SK-N-SH (cell line): ENCODE measurements at regions not wholly inside any gene's neighbourhood (a gene's known extent, or its start where the extent isn't known, plus 50 kb on each side); places are given as distances from the start of the nearest gene placed in this dataset.

ENCODE experiments used
- CTCF ChIA-PET: fragments of 300-600, 350-600 bp; formaldehyde crosslinking; extraction: SDS; loops from one replicate; lab custom pipeline; 2021; lab: Yijun Ruan, JAX
- POLR2A ChIA-PET: fragments of 350-600 bp; sonication (Branson Sonifier 250); formaldehyde crosslinking; extraction: SDS; loops from one replicate; lab custom pipeline; 2020; ENCODE audit warnings: antibody characterized with exemption, inconsistent platforms; lab: Yijun Ruan, JAX
- DNase-seq: peaks from one replicate; pipeline ENCODE4 v3.0.0; 2012
- H2AFZ ChIP-seq: fragments of 200-600 bp; sonication (generic); 2 replicates; pipeline ENCODE4 v1.8.1; 2016; ENCODE audit warnings: antibody characterized with exemption, mild to moderate bottlenecking, low read depth
- H3F3A ChIP-seq: fragments of 200-600 bp; sonication (generic); replicated peaks from 2 replicates; pipeline ENCODE3; 2016; ENCODE audit warnings: antibody characterized with exemption, mild to moderate bottlenecking; ENCODE audit not compliant: insufficient read depth
- H3K27ac ChIP-seq, 2 experiments: fragments of 200-500 bp in 1 of 2; fragments of 200-600 bp in 1 of 2; sonication (Bioruptor generic) in 1 of 2; sonication (generic), shearing (Covaris generic) in 1 of 2; 2 replicates each; pipeline versions ENCODE4 v1.5.1 to v1.6.1; 2014 to 2016; ENCODE audit warnings: low read depth in 2 of 2, inconsistent platforms in 1 of 2, low read length in 1 of 2, mild to moderate bottlenecking in 1 of 2, mixed read lengths in 1 of 2
- H3K27me3 ChIP-seq: fragments of 200-600 bp; sonication (generic), shearing (Covaris generic); 2 replicates; pipeline ENCODE4 v1.6.1; 2016; ENCODE audit warnings: mixed run types; ENCODE audit not compliant: insufficient read depth
- H3K36me3 ChIP-seq, 2 experiments: fragments of 200-500 bp in 1 of 2; fragments of 200-600 bp in 1 of 2; sonication (Bioruptor generic) in 1 of 2; sonication (generic) in 1 of 2; replicated peaks in 1 of 2; 2 replicates each; pipeline versions ENCODE3 to v1.5.1; 2014 to 2016; ENCODE audit warnings: low read length in 1 of 2, mild to moderate bottlenecking in 1 of 2; ENCODE audit not compliant: insufficient read depth in 2 of 2, control insufficient read depth in 1 of 2
- H3K4me1 ChIP-seq, 2 experiments: fragments of 200-500 bp in 1 of 2; fragments of 200-600 bp in 1 of 2; sonication (Bioruptor generic) in 1 of 2; sonication (generic), shearing (Covaris generic) in 1 of 2; 2 replicates each; pipeline versions ENCODE4 v1.5.1 to v1.6.1; 2014 to 2016; ENCODE audit warnings: low read depth in 1 of 2, low read length in 1 of 2, mixed run types in 1 of 2; ENCODE audit not compliant: insufficient read depth in 2 of 2, control insufficient read depth in 1 of 2
- H3K4me2 ChIP-seq: fragments of 200-600 bp; sonication (generic), shearing (Covaris generic); 2 replicates; pipeline ENCODE4 v1.6.1; 2017; ENCODE audit warnings: mixed run types
- H3K4me3 ChIP-seq, 2 experiments: fragments of 200-500 bp in 1 of 2; fragments of 200-600 bp in 1 of 2; sonication (Bioruptor generic) in 1 of 2; sonication (generic), shearing (Covaris generic) in 1 of 2; 2 replicates each; pipeline versions ENCODE4 v1.5.1 to v1.8.1; 2014 to 2016; ENCODE audit warnings: low read depth in 2 of 2, inconsistent platforms in 1 of 2, low read length in 1 of 2, mild to moderate bottlenecking in 1 of 2, mixed read lengths in 1 of 2, moderate library complexity in 1 of 2
- H3K79me2 ChIP-seq: fragments of 200-600 bp; sonication (generic); 2 replicates; pipeline ENCODE4 v1.8.1; 2017; ENCODE audit warnings: mild to moderate bottlenecking; ENCODE audit not compliant: insufficient read depth
- H3K9ac ChIP-seq: fragments of 200-600 bp; sonication (generic); 2 replicates; pipeline ENCODE4 v1.6.1; 2017; ENCODE audit warnings: mixed run types
- H3K9me2 ChIP-seq: fragments of 200-600 bp; sonication (generic); 2 replicates; pipeline ENCODE4 v1.6.1; 2017; ENCODE audit warnings: mixed run types
- H3K9me3 ChIP-seq: fragments of 200-600 bp; sonication (generic); 2 replicates; pipeline ENCODE4 v1.6.1; 2017; ENCODE audit warnings: mixed run types, mild to moderate bottlenecking, moderate library complexity
- H4K20me1 ChIP-seq: fragments of 200-600 bp; sonication (generic); 2 replicates; pipeline ENCODE4 v1.6.1; 2017; ENCODE audit warnings: mild to moderate bottlenecking, mixed run types; ENCODE audit not compliant: insufficient read depth
- CHD2 ChIP-seq: fragments of 150-350 bp; IDR thresholded peaks from 2 replicates; pipeline ENCODE4 v1.6.1; 2018; ENCODE audit warnings: low read length; ENCODE audit not compliant: partially characterized antibody
- CTCF ChIP-seq: fragments of 200-600 bp; sonication (generic); IDR thresholded peaks from 2 replicates; pipeline ENCODE4 v1.6.1; 2017; ENCODE audit warnings: antibody characterized with exemption, mild to moderate bottlenecking, moderate library complexity
- ELF1 ChIP-seq: IDR thresholded peaks from 2 replicates; pipeline ENCODE4 v1.4.0; 2012
- EP300 ChIP-seq, 2 experiments: IDR thresholded peaks; 2 replicates each; pipeline versions ENCODE4 v1.4.0 to v1.6.1; 2012; ENCODE audit warnings: borderline replicate concordance in 1 of 2, low read depth in 1 of 2, low read length in 1 of 2
- EZH2phosphoT487 ChIP-seq: fragments of 200-600 bp; sonication (generic); IDR thresholded peaks from 2 replicates; pipeline ENCODE4 v1.6.1; 2017; ENCODE audit warnings: low read depth, mixed run types, mild to moderate bottlenecking, antibody characterized with exemption, moderate library complexity, borderline replicate concordance
- FOSL2 ChIP-seq: IDR thresholded peaks from 2 replicates; pipeline ENCODE4 v1.4.0; 2012; ENCODE audit warnings: low read depth, mild to moderate bottlenecking, moderate library complexity, borderline replicate concordance
- FOXJ3 ChIP-seq: sonication (generic); formaldehyde crosslinking; IDR thresholded peaks from 2 replicates; pipeline ENCODE4 v1.5.1; 2020; ENCODE audit warnings: mild to moderate bottlenecking, missing genetic modification reagents
- FOXM1 ChIP-seq: IDR thresholded peaks from 2 replicates; pipeline ENCODE4 v1.4.0; 2012; ENCODE audit warnings: low read depth, mild to moderate bottlenecking
- GABPA ChIP-seq: IDR thresholded peaks from 2 replicates; pipeline ENCODE4 v1.4.0; 2012; ENCODE audit warnings: low read depth, mild to moderate bottlenecking
- GATA2 ChIP-seq: sonication (generic); formaldehyde crosslinking; IDR thresholded peaks from 2 replicates; pipeline ENCODE4 v1.5.0; 2020; ENCODE audit warnings: mild to moderate bottlenecking, missing genetic modification reagents
- IRF3 ChIP-seq: fragments of 150-350 bp; IDR thresholded peaks from 2 replicates; pipeline ENCODE4 v1.6.1; 2016; ENCODE audit warnings: mild to moderate bottlenecking, low read depth, low read length
- MEF2A ChIP-seq: IDR thresholded peaks from 2 replicates; pipeline ENCODE4 v1.4.0; 2012; ENCODE audit warnings: low read depth, borderline replicate concordance
- MXI1 ChIP-seq: IDR thresholded peaks from 2 replicates; pipeline ENCODE4 v1.6.1; 2012; ENCODE audit warnings: mild to moderate bottlenecking, low read depth, low read length, improper control_type of control experiment
- NRF1 ChIP-seq: IDR thresholded peaks from 2 replicates; pipeline ENCODE4 v1.6.1; 2012; ENCODE audit warnings: low read depth, mild to moderate bottlenecking, low read length
- POLR2AphosphoS5 ChIP-seq: IDR thresholded peaks from 2 replicates; pipeline ENCODE4 v1.6.1; 2012; ENCODE audit warnings: low read depth, low read length
- RAD21 ChIP-seq: IDR thresholded peaks from 2 replicates; pipeline ENCODE4 v1.6.1; 2012; ENCODE audit warnings: mild to moderate bottlenecking, low read length
- RCOR1 ChIP-seq: fragments of 150-350 bp; IDR thresholded peaks from 2 replicates; pipeline ENCODE4 v1.6.1; 2017; ENCODE audit warnings: antibody characterized with exemption, low read length
- RFX5 ChIP-seq: IDR thresholded peaks from 2 replicates; pipeline ENCODE4 v1.6.1; 2012; ENCODE audit warnings: mild to moderate bottlenecking, improper control_type of control experiment, low read length
- RXRA ChIP-seq: IDR thresholded peaks from 2 replicates; pipeline ENCODE4 v1.4.0; 2012; ENCODE audit warnings: low read depth, mild to moderate bottlenecking, borderline replicate concordance
- SIN3A ChIP-seq: IDR thresholded peaks from 2 replicates; pipeline ENCODE4 v1.6.1; 2012; ENCODE audit warnings: low read depth, mild to moderate bottlenecking, low read length, moderate library complexity, borderline replicate concordance
- SMC3 ChIP-seq: IDR thresholded peaks from 2 replicates; pipeline ENCODE4 v1.6.1; 2012; ENCODE audit warnings: low read depth, low read length, improper control_type of control experiment
- TCF12 ChIP-seq: IDR thresholded peaks from 2 replicates; pipeline ENCODE4 v1.4.0; 2012
- TEAD4 ChIP-seq: IDR thresholded peaks from 2 replicates; pipeline ENCODE4 v1.4.0; 2012; ENCODE audit warnings: mild to moderate bottlenecking, borderline replicate concordance; ENCODE audit not compliant: insufficient read depth
- USF2 ChIP-seq: fragments of 150-350 bp; IDR thresholded peaks from 2 replicates; pipeline ENCODE4 v1.6.1; 2017; ENCODE audit warnings: antibody characterized with exemption, low read length, low read depth, borderline replicate concordance
- YY1 ChIP-seq: IDR thresholded peaks from 2 replicates; pipeline ENCODE4 v1.4.0; 2012; ENCODE audit warnings: low read depth, mild to moderate bottlenecking
- WGBS: methylation state at CpG from one replicate; pipeline ENCODE4 v1.1.6; 2017; ENCODE audit warnings: low lambda C conversion rate; 5-methylcytosine and 5-hydroxymethylcytosine counted together

GRCh38 chr1:216924732-216925131 lies 201.5 kb upstream of the ESRRG start:
- no peak for DNase-seq
- Histone ChIP-seq H3K36me3 (no peaks in the 10 kb centered on the region), H3K79me2 (no peaks in the 10 kb centered on the region), H3K4me1 (peaks cover 0 to 10% of the 10 kb centered on the region in 2 experiments; a peak in 2 of 4 replicates), H2AFZ (no peak overlapping the region), H3K9me3 (no peaks in the 10 kb centered on the region), H3K27me3 (no peaks in the 10 kb centered on the region), H3K4me2 (no peak overlapping the region), H3K9me2 (no peaks in the 10 kb centered on the region), H3K9ac (no peak overlapping the region), H3K4me3 (no peak overlapping the region), H3K27ac (no peak overlapping the region), H4K20me1 (no peaks in the 10 kb centered on the region), H3F3A (no peaks in the 10 kb centered on the region)
- ChIA-PET POLR2A (no interaction called here), CTCF (no interaction called here)
- WGBS = 89% methylated on average over 3 of the region's 4 CpGs
- TF ChIP-seq NRF1 (no peak), ELF1 (no peak), TCF12 (no peak), RCOR1 (no peak), FOSL2 (no peak), CHD2 (no peak), POLR2AphosphoS5 (no peak), SMC3 (no peak), RXRA (no peak), USF2 (no peak), GABPA (no peak), MXI1 (no peak), CTCF (no peak), SIN3A (no peak), FOXJ3 (CRISPR knock-in tag) (no peak), MEF2A (no peak), EZH2phosphoT487 (no peak)

- Histone ChIP-seq H3K27ac (no peak overlapping the region), H3K79me2 (no peaks in the 10 kb centered on the region), H2AFZ (no peak overlapping the region), H3K4me1 (peaks cover 0 to 10% of the 10 kb centered on the region in 2 experiments; a peak in 2 of 4 replicates), H3K9me2 (no peaks in the 10 kb centered on the region), H3K9me3 (no peaks in the 10 kb centered on the region), H3K4me3 (no peak overlapping the region), H3K27me3 (no peaks in the 10 kb centered on the region), H3K9ac (no peak overlapping the region), H3F3A (no peaks in the 10 kb centered on the region), H4K20me1 (no peaks in the 10 kb centered on the region), H3K4me2 (no peak overlapping the region), H3K36me3 (no peaks in the 10 kb centered on the region)
- ChIA-PET CTCF (no interaction called here), POLR2A (no interaction called here)
- no peak for DNase-seq
- WGBS = 64% methylated on average over 5 of the region's 5 CpGs
- TF ChIP-seq RAD21 (no peak), EZH2phosphoT487 (no peak), FOSL2 (no peak), FOXJ3 (CRISPR knock-in tag) (no peak), RCOR1 (no peak), IRF3 (no peak), SMC3 (no peak), MEF2A (no peak), RFX5 (no peak), YY1 (no peak), GATA2 (CRISPR knock-in tag) (no peak), MXI1 (no peak), SIN3A (no peak), TEAD4 (no peak), GABPA (no peak), FOXM1 (no peak), EP300 (IDR thresholded peaks at IDR 0.05; ENCODE audit: borderline replicate concordance in 1 of 2, low read depth in 1 of 2, low read length in 1 of 2) (no peak), TCF12 (no peak)
These were observed 200.4 kb upstream of the ESRRG start for GRCh38 chr1:216923601-216924000.
